Ovary (tissue), 3 donors: ENCODE measurements at regions not wholly inside any gene's neighbourhood (a gene's known extent, or its start where the extent isn't known, plus 50 kb on each side); places are given as distances from the start of the nearest gene placed in this dataset.

Experiments used
- CTCF ChIP-seq, 3 donors: fragments of 450-650 bp in 2 of 3; fragments of 200-600 bp in 1 of 3; IDR thresholded peaks; one replicate each; pipeline versions ENCODE4 v1.5.1 to v1.8.0; 2016 to 2022; ENCODE audit warnings: antibody characterized with exemption in 3 of 3, mild to moderate bottlenecking in 1 of 3
- EP300 ChIP-seq: sonication (generic); formaldehyde crosslinking; IDR thresholded peaks from one replicate; pipeline ENCODE4 v1.6.1; 2017; ENCODE audit warnings: antibody characterized with exemption
- donor health status: DM: no; HTN: no; CAD: no.

DNA sequence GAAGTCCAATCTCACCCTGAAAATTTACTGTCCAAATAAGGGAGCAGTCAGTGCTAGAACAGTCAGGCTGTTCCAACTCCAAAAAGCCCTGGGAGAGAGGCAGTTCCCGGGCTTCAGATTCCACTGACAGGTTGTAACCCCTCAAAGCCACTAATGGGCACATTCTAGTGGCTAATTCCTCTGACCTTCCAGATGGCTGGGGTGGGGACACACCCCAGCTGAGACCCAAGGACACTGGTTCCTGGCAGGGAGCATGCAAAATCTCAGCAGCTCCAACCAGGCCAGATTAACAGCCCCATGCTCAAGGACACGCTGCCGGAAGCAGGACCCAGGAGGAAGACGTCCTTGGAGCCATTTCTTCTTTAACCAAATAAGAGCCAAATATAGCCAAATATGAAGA is 92.7 kb downstream of the RPL27A start:
- no peak for TF ChIP-seq CTCF (IDR thresholded peaks at IDR 0.05)
- TF ChIP-seq EP300, result no peak
